GM18502 (cell line): ENCODE measurements at regions not wholly inside any gene's neighbourhood (a gene's known extent, or its start where the extent isn't known, plus 50 kb on each side); places are given as distances from the start of the nearest gene placed in this dataset.
A peak's percentile ranks its signal among the peaks of the same experiment; 100 is the strongest.

Experiments used
- ATAC-seq: cut with Tn5 transposase; IDR thresholded peaks from one replicate; pipeline ENCODE4 v1.9.1; 2021; ENCODE audit warnings: mild to moderate bottlenecking; ENCODE audit not compliant: unreplicated experiment, poor library complexity

GRCh38 chr17:12422651-12423050 lies 243.0 kb upstream of the MYOCD start:
- ATAC-seq: no peak

GRCh38 chr17:12423337-12423736 lies 242.4 kb upstream of the MYOCD start:
- no peak for ATAC-seq

- no peak for ATAC-seq
Measured at GRCh38 chr17:12429116-12429515, 236.6 kb upstream of the MYOCD start.

GRCh38 chr17:12431188-12431587 lies 234.5 kb upstream of the MYOCD start:
- peak; percentile 89 for ATAC-seq

GRCh38 chr17:12438212-12438611 lies 227.5 kb upstream of the MYOCD start:
- ATAC-seq: no peak

GRCh38 chr17:12438813-12439586 lies 226.7 kb upstream of the MYOCD start:
- ATAC-seq: peak; percentile 56

- no peak for ATAC-seq
Measured at GRCh38 chr17:12445331-12445730, 220.4 kb upstream of the MYOCD start.

- no peak for ATAC-seq
Measured at GRCh38 chr17:12457493-12457892, 208.2 kb upstream of the MYOCD start.

- no peak for ATAC-seq
Measured at GRCh38 chr17:12459736-12460135, 206.0 kb upstream of the MYOCD start.

- ATAC-seq: no peak
Measured at GRCh38 chr17:12463102-12463501, 202.6 kb upstream of the MYOCD start.

GRCh38 chr17:12472252-12473173 lies 193.2 kb upstream of the MYOCD start:
- ATAC-seq: no peak

GRCh38 chr17:12478311-12478710 lies 187.4 kb upstream of the MYOCD start:
- no peak for ATAC-seq

GRCh38 chr17:12485361-12485906 lies 180.3 kb upstream of the MYOCD start:
- no peak for ATAC-seq

GRCh38 chr17:12489325-12489724 lies 176.4 kb upstream of the MYOCD start:
- ATAC-seq: no peak

GRCh38 chr17:12492450-12492849 lies 173.2 kb upstream of the MYOCD start:
- no peak for ATAC-seq

- ATAC-seq: no peak
Measured at GRCh38 chr17:12505866-12506265, 159.8 kb upstream of the MYOCD start.

- ATAC-seq: no peak
Measured at GRCh38 chr17:12507026-12507595, 158.6 kb upstream of the MYOCD start.

GRCh38 chr17:12509801-12510200 lies 155.9 kb upstream of the MYOCD start:
- no peak for ATAC-seq

GRCh38 chr17:12510535-12510934 lies 155.2 kb upstream of the MYOCD start:
- ATAC-seq: no peak

GRCh38 chr17:12512694-12513355 lies 152.9 kb upstream of the MYOCD start:
- no peak for ATAC-seq
